WTC11 (cell line): ENCODE measurements at regions not wholly inside any gene's neighbourhood (a gene's known extent, or its start where the extent isn't known, plus 50 kb on each side); places are given as distances from the start of the nearest gene placed in this dataset.

Experiments used
- ATAC-seq: fragments of 200-7000 bp; cut with Tn5 transposase; 2 replicates; pipeline ENCODE4 v1.10.0; 2021; ENCODE audit warnings: mild to moderate bottlenecking, moderate library complexity
- CTCF ChIA-PET: fragments of 300-600 bp; sonication (Branson Sonifier 250); formaldehyde crosslinking; loops from one replicate; lab custom pipeline; 2021; ENCODE audit warnings: antibody characterized with exemption; lab: Charles Lee
- POLR2A ChIA-PET: fragments of 350-600 bp; sonication (Branson Sonifier 250); formaldehyde crosslinking; loops from one replicate; lab custom pipeline; 2021; ENCODE audit warnings: antibody characterized with exemption; lab: Charles Lee
- DNase-seq: peaks from one replicate; pipeline ENCODE4 v3.0.0; 2021; ENCODE audit warnings: low spot score
- H3K27ac Mint-ChIP-seq: 2 replicates; pipeline ENCODE4 v1.8.0; 2021; ENCODE audit warnings: mixed read lengths
- H3K27me3 Mint-ChIP-seq: 2 replicates; pipeline ENCODE4 v1.8.0; 2021; ENCODE audit warnings: low read depth, mild to moderate bottlenecking, moderate library complexity, mixed read lengths
- H3K36me3 Mint-ChIP-seq: 2 replicates; pipeline ENCODE4 v1.8.0; 2021; ENCODE audit warnings: mixed read lengths
- H3K4me1 Mint-ChIP-seq: 2 replicates; pipeline ENCODE4 v1.8.0; 2022; ENCODE audit warnings: mixed read lengths
- H3K4me3 Mint-ChIP-seq: 2 replicates; pipeline ENCODE4 v1.8.0; 2021; ENCODE audit warnings: mild to moderate bottlenecking, moderate library complexity, mixed read lengths
- H3K9me3 Mint-ChIP-seq: 2 replicates; pipeline ENCODE4 v1.8.0; 2021; ENCODE audit warnings: mixed read lengths
- ARID4B ChIP-seq: sonication (generic); formaldehyde crosslinking; IDR thresholded peaks from 2 replicates; pipeline ENCODE4 v1.8.0; 2023; ENCODE audit warnings: missing genetic modification reagents, mild to moderate bottlenecking, borderline replicate concordance
- ATF2 ChIP-seq: sonication (generic); formaldehyde crosslinking; IDR thresholded peaks from 2 replicates; pipeline ENCODE4 v1.8.1; 2022; ENCODE audit warnings: low read depth, missing genetic modification reagents, borderline replicate concordance
- ATF3 ChIP-seq: sonication (generic); formaldehyde crosslinking; conservative IDR thresholded peaks from 2 replicates; pipeline ENCODE4 v1.8.1; 2022; ENCODE audit warnings: mild to moderate bottlenecking, missing genetic modification reagents
- CDX4 ChIP-seq: fragments of 250-450 bp; sonication (Bioruptor Pico); IDR thresholded peaks from 2 replicates; pipeline ENCODE4 v1.9.0; 2021; ENCODE audit warnings: moderate library complexity, mild to moderate bottlenecking, inconsistent platforms, borderline replicate concordance
- ELF4 ChIP-seq: sonication (generic); formaldehyde crosslinking; IDR thresholded peaks from 2 replicates; pipeline ENCODE4 v1.8.1; 2022; ENCODE audit warnings: low read depth, mild to moderate bottlenecking, moderate library complexity, missing genetic modification reagents
- ERG ChIP-seq: fragments of 250-450 bp; sonication (Bioruptor Pico); IDR thresholded peaks from 2 replicates; pipeline ENCODE4 v1.8.0; 2021; ENCODE audit warnings: mild to moderate bottlenecking
- ESRRA ChIP-seq: sonication (generic); formaldehyde crosslinking; IDR thresholded peaks from 2 replicates; pipeline ENCODE4 v1.8.1; 2022; ENCODE audit warnings: mild to moderate bottlenecking, missing genetic modification reagents, borderline replicate concordance
- GABPB1 ChIP-seq: sonication (generic); formaldehyde crosslinking; IDR thresholded peaks from 2 replicates; pipeline ENCODE4 v1.8.1; 2023; ENCODE audit warnings: mild to moderate bottlenecking, missing genetic modification reagents
- JUN ChIP-seq: sonication (generic); formaldehyde crosslinking; IDR thresholded peaks from 2 replicates; pipeline ENCODE4 v1.8.0; 2023; ENCODE audit warnings: mild to moderate bottlenecking, missing genetic modification reagents
- KAT7 ChIP-seq: sonication (generic); formaldehyde crosslinking; IDR thresholded peaks from 2 replicates; pipeline ENCODE4 v1.8.1; 2023; ENCODE audit warnings: missing genetic modification reagents, mild to moderate bottlenecking, borderline replicate concordance
- NR2C2 ChIP-seq: sonication (generic); formaldehyde crosslinking; IDR thresholded peaks from 2 replicates; pipeline ENCODE4 v1.8.0; 2022; ENCODE audit warnings: mild to moderate bottlenecking, missing genetic modification reagents
- NR3C1 ChIP-seq: sonication (generic); formaldehyde crosslinking; conservative IDR thresholded peaks from 2 replicates; pipeline ENCODE4 v1.8.1; 2023; ENCODE audit warnings: low read depth, mild to moderate bottlenecking, missing genetic modification reagents
- RORB ChIP-seq: fragments of 250-450 bp; sonication (Bioruptor Pico); IDR thresholded peaks from 2 replicates; pipeline ENCODE4 v1.9.0; 2021; ENCODE audit warnings: mild to moderate bottlenecking
- TP53 ChIP-seq: sonication (generic); formaldehyde crosslinking; IDR thresholded peaks from 2 replicates; pipeline ENCODE4 v1.8.1; 2023; ENCODE audit warnings: mild to moderate bottlenecking, missing genetic modification reagents
- ZBTB21 ChIP-seq: sonication (generic); formaldehyde crosslinking; IDR thresholded peaks from 2 replicates; pipeline ENCODE4 v1.8.1; 2023; ENCODE audit warnings: mild to moderate bottlenecking, missing genetic modification reagents, borderline replicate concordance
- ZMAT4 ChIP-seq: fragments of 250-450 bp; sonication (Bioruptor Pico); IDR thresholded peaks from 2 replicates; pipeline ENCODE4 v1.9.0; 2021; ENCODE audit warnings: mild to moderate bottlenecking
- ZNF281 ChIP-seq: sonication (generic); formaldehyde crosslinking; IDR thresholded peaks from 2 replicates; pipeline ENCODE4 v1.8.0; 2023; ENCODE audit warnings: mild to moderate bottlenecking, missing genetic modification reagents

- TF ChIP-seq ATF3 (CRISPR knock-in tag) (no peak), JUN (CRISPR knock-in tag) (no peak), ERG (CRISPR knock-in tag) (no peak)
Observed at GRCh38 chr6:163675611-163676010, 261.1 kb downstream of the QKI start (continued).

- ATAC-seq = no peak
- no peaks in the 10 kb centered on the region for H3K27me3 Mint-ChIP-seq
- H3K27ac Mint-ChIP-seq = no peak overlapping the region
- H3K4me3 Mint-ChIP-seq = no peak overlapping the region
- ChIA-PET CTCF (no interaction called here), POLR2A (no interaction called here)
- H3K36me3 Mint-ChIP-seq = peaks cover 5% of the 10 kb centered on the region; the same call in 1 of the 2 replicates
- H3K9me3 Mint-ChIP-seq = peaks cover 18% of the 10 kb centered on the region
- no peak for DNase-seq
- no peak for TF ChIP-seq CDX4 (CRISPR knock-in tag)
- no peak for TF ChIP-seq ELF4 (CRISPR knock-in tag)
- no peak for TF ChIP-seq TP53 (CRISPR knock-in tag)
- no peak for TF ChIP-seq NR3C1 (CRISPR knock-in tag)
- TF ChIP-seq ATF2 (CRISPR knock-in tag) = no peak
- no peak for TF ChIP-seq NR2C2 (CRISPR knock-in tag)
- no peak for TF ChIP-seq GABPB1
- TF ChIP-seq KAT7 (CRISPR knock-in tag) = no peak
- TF ChIP-seq ZMAT4 = no peak
- TF ChIP-seq ZNF281 (CRISPR knock-in tag) = no peak
- TF ChIP-seq ESRRA (CRISPR knock-in tag) = no peak
- TF ChIP-seq RORB (CRISPR knock-in tag) = no peak
- TF ChIP-seq, all 79 proteins: peak for 0
- peaks cover 2% of the 10 kb centered on the region; the same call in 1 of the 2 replicates for H3K4me1 Mint-ChIP-seq
Observed at GRCh38 chr6:163672710-163673109, 258.2 kb downstream of the QKI start.

GRCh38 chr6:163671791-163672190, 257.3 kb downstream of the QKI start:
- no peak overlapping the region for H3K27ac Mint-ChIP-seq

More at GRCh38 chr6:163671791-163672190, 257.3 kb downstream of the QKI start:
- DNase-seq = no peak
- Mint-ChIP-seq H3K36me3 (peaks cover 5% of the 10 kb centered on the region; the same call in 1 of the 2 replicates), H3K9me3 (peaks cover 18% of the 10 kb centered on the region), H3K4me3 (no peak overlapping the region), H3K4me1 (peaks cover 5% of the 10 kb centered on the region), H3K27me3 (no peaks in the 10 kb centered on the region)
- TF ChIP-seq ZBTB21 (CRISPR knock-in tag) (no peak), ARID4B (CRISPR knock-in tag) (no peak)
- ChIA-PET POLR2A (no interaction called here), CTCF (no interaction called here)
- no peak for ATAC-seq
